PC-9 (cell line): ENCODE measurements at regions not wholly inside any gene's neighbourhood (a gene's known extent, or its start where the extent isn't known, plus 50 kb on each side); places are given as distances from the start of the nearest gene placed in this dataset.

Experiments used
- EZH2 ChIP-seq: fragments of 200-600 bp; sonication (generic); IDR thresholded peaks from 2 replicates; pipeline ENCODE4 v1.8.0; 2017; ENCODE audit warnings: antibody characterized with exemption, low read depth
- TF ChIP-seq, protein P1 (sequence below): fragments of 200-600 bp; sonication (generic); conservative IDR thresholded peaks from 2 replicates; pipeline ENCODE4 v1.6.1; 2017; ENCODE audit warnings: mixed run types, antibody characterized with exemption, mild to moderate bottlenecking, moderate library complexity

GRCh38 chr12:89899651-89900050 is 191.0 kb upstream of the ATP2B1 start:
- TF ChIP-seq, protein P1, sequence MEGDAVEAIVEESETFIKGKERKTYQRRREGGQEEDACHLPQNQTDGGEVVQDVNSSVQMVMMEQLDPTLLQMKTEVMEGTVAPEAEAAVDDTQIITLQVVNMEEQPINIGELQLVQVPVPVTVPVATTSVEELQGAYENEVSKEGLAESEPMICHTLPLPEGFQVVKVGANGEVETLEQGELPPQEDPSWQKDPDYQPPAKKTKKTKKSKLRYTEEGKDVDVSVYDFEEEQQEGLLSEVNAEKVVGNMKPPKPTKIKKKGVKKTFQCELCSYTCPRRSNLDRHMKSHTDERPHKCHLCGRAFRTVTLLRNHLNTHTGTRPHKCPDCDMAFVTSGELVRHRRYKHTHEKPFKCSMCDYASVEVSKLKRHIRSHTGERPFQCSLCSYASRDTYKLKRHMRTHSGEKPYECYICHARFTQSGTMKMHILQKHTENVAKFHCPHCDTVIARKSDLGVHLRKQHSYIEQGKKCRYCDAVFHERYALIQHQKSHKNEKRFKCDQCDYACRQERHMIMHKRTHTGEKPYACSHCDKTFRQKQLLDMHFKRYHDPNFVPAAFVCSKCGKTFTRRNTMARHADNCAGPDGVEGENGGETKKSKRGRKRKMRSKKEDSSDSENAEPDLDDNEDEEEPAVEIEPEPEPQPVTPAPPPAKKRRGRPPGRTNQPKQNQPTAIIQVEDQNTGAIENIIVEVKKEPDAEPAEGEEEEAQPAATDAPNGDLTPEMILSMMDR: no peak
- no peak for TF ChIP-seq EZH2
